HS-5 (cell line): ENCODE measurements at regions not wholly inside any gene's neighbourhood (a gene's known extent, or its start where the extent isn't known, plus 50 kb on each side); places are given as distances from the start of the nearest gene placed in this dataset.

ENCODE experiments used
- DNase-seq: peaks from one replicate; pipeline ENCODE4 v3.0.0-alpha.2; 2012; ENCODE audit warnings: low read depth

- DNase-seq, result no peak
Observed at GRCh38 chr12:18899678-18900317, 161.9 kb downstream of the CAPZA3 start.

- DNase-seq, result no peak
Observed at GRCh38 chr12:18905134-18905533, 167.2 kb downstream of the CAPZA3 start.

DNA sequence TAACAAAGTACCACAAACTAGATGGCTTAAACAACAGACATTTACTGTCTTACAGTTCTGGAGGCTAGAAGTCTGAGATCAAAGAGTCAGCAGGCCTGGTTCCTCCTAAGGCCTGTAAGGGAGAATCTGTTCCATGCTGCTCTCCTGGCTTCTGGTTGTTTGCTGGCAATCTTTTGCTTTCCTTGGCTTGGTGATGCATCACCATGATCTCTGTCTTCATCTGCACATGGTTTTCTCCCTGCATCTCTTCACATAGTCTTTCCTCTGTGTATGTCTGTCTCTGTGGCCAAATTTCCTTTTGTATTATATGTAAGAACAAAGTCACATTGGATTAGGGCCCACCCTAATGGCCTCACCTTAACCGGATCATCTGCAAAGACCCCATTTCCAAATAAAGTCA, 168.5 kb downstream of the CAPZA3 start:
- no peak for DNase-seq

- DNase-seq, result no peak
Observed at GRCh38 chr12:18907127-18907526, 169.2 kb downstream of the CAPZA3 start.

GRCh38 chr12:18907728-18908127, 169.8 kb downstream of the CAPZA3 start:
- no peak for DNase-seq

DNA sequence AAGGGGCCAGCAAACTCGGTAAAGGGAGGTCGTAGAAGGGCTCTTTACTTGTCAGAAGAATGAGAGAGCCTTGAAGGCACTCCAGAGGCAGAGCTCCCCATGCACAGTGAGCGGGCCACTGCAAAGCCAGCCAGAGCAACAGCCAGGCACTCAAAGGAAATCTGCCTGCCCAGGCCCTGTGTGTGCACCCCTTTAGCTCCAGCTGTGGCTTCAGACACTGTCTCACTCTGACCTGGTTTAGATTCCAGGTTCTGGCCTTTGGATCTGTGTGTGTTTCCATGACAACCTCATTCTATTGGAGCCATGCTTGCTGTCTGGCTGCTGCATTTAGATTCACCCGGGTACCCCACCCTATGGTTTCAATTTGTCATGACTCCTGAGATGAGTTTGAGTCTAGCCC, 170.3 kb downstream of the CAPZA3 start:
- DNase-seq, result no peak

GRCh38 chr12:18919871-18920511, 182.1 kb downstream of the CAPZA3 start:
- DNase-seq, result no peak

GRCh38 chr12:18922851-18923250, 184.9 kb downstream of the CAPZA3 start:
- no peak for DNase-seq

GRCh38 chr12:18923721-18924120, 185.8 kb downstream of the CAPZA3 start:
- DNase-seq, result no peak

DNA sequence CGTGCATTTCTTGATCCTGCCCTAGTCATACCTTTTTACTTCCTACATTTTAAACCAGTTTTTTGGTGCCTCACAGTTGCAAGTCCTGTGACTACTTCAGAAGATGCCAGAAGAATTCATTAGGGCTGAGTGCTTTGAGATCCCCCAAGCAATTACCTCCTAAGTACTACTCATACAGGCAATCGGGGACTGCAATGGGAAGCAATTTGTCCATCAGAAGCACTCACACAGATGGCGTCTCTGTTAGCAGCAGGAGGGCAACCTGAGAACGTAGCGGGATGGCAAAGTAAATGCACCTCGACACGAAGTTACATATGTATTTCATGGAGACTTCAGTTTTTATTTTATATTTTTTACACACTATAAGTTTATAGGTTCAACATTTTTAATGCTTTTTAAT, 188.3 kb downstream of the CAPZA3 start:
- no peak for DNase-seq

DNA sequence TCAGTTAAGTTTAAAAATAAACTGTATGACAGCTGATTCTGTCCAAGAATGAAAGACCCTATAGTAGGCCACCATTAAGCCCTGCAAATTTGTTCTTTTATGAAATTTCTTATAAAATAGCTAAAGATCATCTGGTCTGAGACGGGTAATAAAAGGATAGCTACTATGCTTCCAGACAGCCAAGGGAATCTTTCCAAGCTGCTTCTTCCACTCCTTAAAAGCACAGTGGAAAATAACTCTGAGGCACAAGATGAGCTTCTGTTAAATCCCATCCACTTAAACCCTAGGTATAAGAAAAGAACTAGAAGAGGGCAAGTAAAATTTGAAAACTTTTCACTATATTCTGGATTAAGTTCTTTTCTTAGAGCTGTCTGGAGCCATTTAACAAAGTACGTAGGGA, 194.3 kb downstream of the CAPZA3 start:
- DNase-seq, result no peak

- no peak for DNase-seq
Observed at GRCh38 chr12:18932715-18933114, 194.8 kb downstream of the CAPZA3 start.

GRCh38 chr12:18935371-18935965, 194.1 kb upstream of the PLEKHA5 start:
- no peak for DNase-seq

DNA sequence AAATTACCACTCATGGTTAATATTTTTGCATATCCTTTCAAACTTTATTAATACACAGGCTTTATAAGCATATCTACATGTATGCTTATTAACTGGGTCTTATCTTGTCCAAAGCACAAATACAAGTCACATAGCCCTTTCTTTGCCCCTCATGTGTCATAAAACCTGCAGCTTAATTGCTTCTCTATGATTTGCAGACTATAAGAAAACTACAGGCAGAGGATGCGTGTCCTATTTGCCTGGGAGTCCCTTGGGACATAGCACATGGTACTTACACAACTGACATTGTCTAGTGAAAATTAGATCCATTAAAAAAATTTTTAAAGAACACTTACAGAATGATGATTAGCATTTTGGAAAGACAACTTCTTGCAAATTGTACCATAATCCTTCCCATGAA, 190.5 kb upstream of the PLEKHA5 start:
- DNase-seq, result no peak

- no peak for DNase-seq
Observed at GRCh38 chr12:18942669-18943068, 186.9 kb upstream of the PLEKHA5 start.

DNA sequence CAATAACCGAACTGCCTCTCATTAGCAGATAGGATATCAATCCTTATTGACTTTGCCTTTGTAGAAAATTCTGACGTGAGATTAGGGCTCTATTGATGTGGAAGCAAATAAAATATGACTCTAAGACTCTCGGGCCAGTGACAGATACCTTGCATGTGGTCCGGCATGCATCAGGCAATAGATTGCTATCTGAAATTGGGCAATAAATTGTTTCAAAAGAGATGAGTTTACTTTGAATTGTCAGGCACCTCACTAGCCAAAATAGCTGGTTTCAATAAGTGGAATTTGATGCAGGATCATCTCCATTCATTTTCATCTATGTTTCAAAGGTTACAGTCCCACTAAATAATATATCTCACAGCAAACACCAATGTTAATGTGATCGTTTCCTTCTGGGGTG, 186.3 kb upstream of the PLEKHA5 start:
- DNase-seq, result no peak

GRCh38 chr12:18946106-18946505, 183.4 kb upstream of the PLEKHA5 start:
- no peak for DNase-seq

GRCh38 chr12:18951218-18951617, 178.3 kb upstream of the PLEKHA5 start:
- DNase-seq, result no peak

- no peak for DNase-seq
Observed at GRCh38 chr12:18953505-18953904, 176.0 kb upstream of the PLEKHA5 start.

DNA sequence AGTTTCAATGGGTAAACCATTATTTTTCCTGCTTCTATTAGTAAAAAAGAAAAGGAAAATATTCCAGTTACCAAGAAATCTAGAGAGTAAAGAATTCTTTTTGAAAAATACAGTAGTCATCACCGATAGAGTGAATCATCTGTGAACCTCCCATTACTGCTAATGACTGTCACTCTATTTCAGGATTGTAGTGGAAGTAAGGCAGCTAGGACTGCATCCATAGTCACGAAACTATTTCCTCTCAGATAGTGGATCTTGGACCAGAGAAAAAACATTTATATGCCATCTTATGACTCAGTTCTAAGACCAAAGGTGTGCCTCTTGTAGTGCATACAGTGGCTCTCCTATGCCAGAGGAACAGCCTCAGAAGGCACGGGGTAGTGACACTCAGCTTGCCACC, 173.9 kb upstream of the PLEKHA5 start:
- no peak for DNase-seq

DNA sequence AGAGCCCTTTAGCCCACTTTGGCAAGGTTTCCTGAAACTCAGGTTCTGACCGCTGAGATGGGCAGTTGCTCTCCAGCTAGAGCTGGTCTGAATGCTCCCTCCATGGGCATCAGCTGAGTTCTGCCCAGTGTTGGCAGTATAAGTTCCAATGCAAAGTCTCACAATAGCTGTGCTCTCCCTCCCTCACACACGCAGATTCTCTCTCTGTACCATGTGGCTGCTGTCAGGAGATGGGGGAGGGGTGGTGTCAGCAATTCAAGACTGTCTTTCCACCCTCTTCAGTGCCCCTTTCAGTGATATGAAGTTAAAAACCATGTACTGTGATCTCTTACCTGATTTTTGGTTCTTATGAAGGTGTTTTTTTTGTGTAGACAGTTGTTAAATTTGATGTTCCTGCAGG, 164.3 kb upstream of the PLEKHA5 start:
- DNase-seq, result no peak

GRCh38 chr12:18966954-18967353, 162.6 kb upstream of the PLEKHA5 start:
- DNase-seq, result no peak

GRCh38 chr12:18967814-18968213, 161.7 kb upstream of the PLEKHA5 start:
- no peak for DNase-seq

GRCh38 chr12:18969512-18969911, 160.0 kb upstream of the PLEKHA5 start:
- DNase-seq, result no peak
